Hypothalamus (tissue), 51 donors: ENCODE measurements at regions not wholly inside any gene's neighbourhood (a gene's known extent, or its start where the extent isn't known, plus 50 kb on each side); places are given as distances from the start of the nearest gene placed in this dataset.
"Not testable (repeated sequence)": the region's sequence is repeated elsewhere in the genome, so short reads cannot be mapped to it uniquely, and the experiment has no call there.

Experiments
- DNase-seq, 51 donors: peaks; one replicate each; lab custom pipeline; 2025; lab: John Stamatoyannopoulos, UW

GRCh38 chr4:81790477-81790876 is 318.8 kb upstream of the RASGEF1B start:
- no peak for DNase-seq

- no peak for DNase-seq
Measured at GRCh38 chr4:81789741-81790399, 318.2 kb upstream of the RASGEF1B start.

- no peak for DNase-seq
Measured at GRCh38 chr4:81789158-81789557, 317.5 kb upstream of the RASGEF1B start.

GRCh38 chr4:81786766-81787165 is 315.1 kb upstream of the RASGEF1B start:
- no peak for DNase-seq

GRCh38 chr4:81786063-81786763 is 314.5 kb upstream of the RASGEF1B start:
- DNase-seq, result peak in 5 of 51 donors; percentile 0 to 11 (median 4)

- no peak for DNase-seq
Measured at GRCh38 chr4:81785338-81785737, 313.6 kb upstream of the RASGEF1B start.

- DNase-seq, result peak in 1 of 51 donors; percentile 16
Measured at GRCh38 chr4:81783558-81783957, 311.9 kb upstream of the RASGEF1B start.

- DNase-seq, result no peak
Measured at GRCh38 chr4:81781799-81782198, 310.1 kb upstream of the RASGEF1B start.

- DNase-seq, result not testable (repeated sequence)
Measured at GRCh38 chr4:81777718-81778117, 306.0 kb upstream of the RASGEF1B start.

- no peak for DNase-seq
Measured at GRCh38 chr4:81776794-81777193, 305.1 kb upstream of the RASGEF1B start.

GRCh38 chr4:81773557-81773956 is 301.9 kb upstream of the RASGEF1B start:
- no peak for DNase-seq

- no peak for DNase-seq
Measured at GRCh38 chr4:81771721-81772120, 300.0 kb upstream of the RASGEF1B start.

GRCh38 chr4:81769244-81769643 is 297.5 kb upstream of the RASGEF1B start:
- no peak for DNase-seq

- DNase-seq, result no peak
Measured at GRCh38 chr4:81758574-81759264, 287.0 kb upstream of the RASGEF1B start.

- DNase-seq, result peak in 24 of 51 donors; percentile 2 to 51 (median 14)
Measured at GRCh38 chr4:81757691-81758090, 286.0 kb upstream of the RASGEF1B start.

GRCh38 chr4:81756973-81757372 is 285.3 kb upstream of the RASGEF1B start:
- DNase-seq, result no peak

- DNase-seq, result no peak
Measured at GRCh38 chr4:81756042-81756441, 284.3 kb upstream of the RASGEF1B start.

GRCh38 chr4:81754169-81754568 is 282.5 kb upstream of the RASGEF1B start:
- peak in 1 of 51 donors; percentile 43 for DNase-seq

GRCh38 chr4:81751531-81752289 is 280.0 kb upstream of the RASGEF1B start:
- DNase-seq, result no peak

GRCh38 chr4:81747242-81747930 is 275.7 kb upstream of the RASGEF1B start:
- DNase-seq, result peak in 1 of 51 donors; percentile 9
